Thymus (tissue), 11 donors: ENCODE measurements at regions not wholly inside any gene's neighbourhood (a gene's known extent, or its start where the extent isn't known, plus 50 kb on each side); places are given as distances from the start of the nearest gene placed in this dataset.

Experiments used
- DNase-seq, 9 donors: peaks; one replicate each; pipeline ENCODE4 v3.0.0-alpha.2; 2013; ENCODE audit warnings: low spot score in 9 of 9, low read depth in 6 of 9, missing footprints in 1 of 9
- H3K27ac ChIP-seq, 2 donors: one replicate each; pipeline ENCODE4 v1.5.1; 2013; ENCODE audit warnings: control low read depth in 1 of 2, low read depth in 1 of 2, low read length in 1 of 2, mild to moderate bottlenecking in 1 of 2, moderate library complexity in 1 of 2
- H3K27me3 ChIP-seq, 2 donors: one replicate each; pipeline ENCODE4 v1.5.1; 2013; ENCODE audit warnings: low read length in 1 of 2; ENCODE audit not compliant: control insufficient read depth in 2 of 2, insufficient read depth in 1 of 2
- H3K36me3 ChIP-seq, 2 donors: one replicate each; pipeline ENCODE4 v1.5.1; 2013; ENCODE audit warnings: low read length in 1 of 2, mild to moderate bottlenecking in 1 of 2, moderate library complexity in 1 of 2; ENCODE audit not compliant: control insufficient read depth in 2 of 2, insufficient read depth in 2 of 2
- H3K4me1 ChIP-seq, 2 donors: one replicate each; pipeline ENCODE4 v1.5.1; 2013; ENCODE audit warnings: low read length in 2 of 2; ENCODE audit not compliant: control insufficient read depth in 2 of 2, insufficient read depth in 2 of 2
- H3K4me3 ChIP-seq, 2 donors: one replicate each; pipeline ENCODE4 v1.5.1; 2013; ENCODE audit warnings: low read length in 2 of 2, control low read depth in 1 of 2, mild to moderate bottlenecking in 1 of 2
- H3K9me3 ChIP-seq, 2 donors: one replicate each; pipeline ENCODE4 v1.5.1; 2013; ENCODE audit warnings: low read length in 1 of 2, mild to moderate bottlenecking in 1 of 2; ENCODE audit not compliant: control insufficient read depth in 2 of 2, insufficient read depth in 1 of 2
- WGBS: extraction: QIAGEN DNeasy Blood & Tissue Kit; methylation state at CpG from one replicate; pipeline ENCODE4 v1.1.7; 2013; 5-methylcytosine and 5-hydroxymethylcytosine counted together
- donor health status: healthy.

DNA sequence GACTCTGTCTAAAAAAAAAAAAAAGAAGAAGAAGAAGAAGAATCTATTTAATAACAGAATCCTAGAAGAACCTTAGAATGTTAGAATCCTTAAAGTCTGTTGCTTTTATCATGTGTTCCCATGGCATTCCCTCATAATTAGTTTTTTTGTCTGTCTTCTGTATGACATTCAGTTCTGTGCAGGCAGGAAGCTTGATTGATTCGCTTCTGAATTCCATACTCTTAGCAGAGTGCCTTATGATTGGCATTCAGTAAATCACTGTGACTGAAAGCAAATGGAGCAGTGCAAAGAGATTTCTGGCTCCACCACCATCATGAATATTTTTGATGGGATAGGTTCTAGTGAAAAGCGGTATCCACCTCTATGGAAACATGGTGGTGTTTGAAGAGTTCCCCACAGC lies 1065.9 kb upstream of the RBFOX1 start:
- WGBS, result 89% methylated on average over 2 of the region's 2 CpGs
- no peak for DNase-seq
- Histone ChIP-seq H3K27ac (no peak overlapping the region), H3K9me3 (no peaks in the 10 kb centered on the region), H3K4me1 (no peaks in the 10 kb centered on the region), H3K4me3 (no peak overlapping the region), H3K27me3 (no peaks in the 10 kb centered on the region), H3K36me3 (no peaks in the 10 kb centered on the region)

DNA sequence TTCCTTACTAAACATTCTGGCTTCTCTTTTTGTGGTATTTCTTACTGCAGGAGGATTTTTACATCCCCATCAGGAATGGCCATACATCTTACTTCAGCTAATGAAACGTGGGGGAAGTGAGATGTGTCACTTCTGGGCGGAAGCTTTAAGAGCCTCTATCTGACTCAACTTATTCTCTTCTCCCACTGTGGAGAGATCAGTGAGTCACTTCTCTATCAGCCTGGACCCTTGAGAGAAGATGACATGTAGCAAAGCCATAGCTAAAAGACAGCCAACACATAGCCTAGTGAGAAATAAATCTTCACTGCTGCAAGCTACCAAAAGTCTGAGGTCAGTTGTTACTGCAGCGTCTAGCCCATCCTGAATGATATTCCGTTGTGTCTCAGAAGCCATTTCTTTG lies 1066.7 kb upstream of the RBFOX1 start:
- Histone ChIP-seq H3K9me3 (no peaks in the 10 kb centered on the region), H3K4me3 (no peak overlapping the region), H3K4me1 (no peaks in the 10 kb centered on the region), H3K27me3 (no peaks in the 10 kb centered on the region), H3K36me3 (no peaks in the 10 kb centered on the region), H3K27ac (no peak overlapping the region)
- 87% methylated on average over 4 of the region's 4 CpGs for WGBS
- no peak for DNase-seq

DNA sequence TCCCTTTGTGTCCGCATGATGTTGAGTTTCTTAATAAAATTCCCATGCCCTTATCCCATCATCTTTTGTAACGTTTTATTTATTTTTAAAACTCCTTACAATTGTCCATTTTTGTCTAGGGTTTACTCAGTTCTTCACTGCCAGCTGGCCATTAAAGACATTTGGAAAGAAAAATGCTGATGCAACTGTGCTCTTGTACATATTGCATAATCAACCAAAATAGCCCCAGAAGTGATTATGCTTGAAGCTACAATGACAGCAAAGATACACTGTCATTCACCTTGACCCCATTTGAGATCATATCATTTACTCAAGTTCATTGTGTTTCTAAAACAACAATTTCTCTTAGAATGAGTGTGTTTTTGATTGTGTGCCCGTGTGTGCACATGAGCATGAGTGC lies 1074.6 kb upstream of the RBFOX1 start:
- Histone ChIP-seq H3K4me1 (no peaks in the 10 kb centered on the region), H3K27me3 (no peaks in the 10 kb centered on the region), H3K9me3 (no peaks in the 10 kb centered on the region), H3K36me3 (no peaks in the 10 kb centered on the region), H3K27ac (no peak overlapping the region), H3K4me3 (no peak overlapping the region)
- no peak for DNase-seq
- 87% methylated on average over 3 of the region's 3 CpGs for WGBS

- Histone ChIP-seq H3K9me3 (no peaks in the 10 kb centered on the region), H3K4me1 (no peaks in the 10 kb centered on the region), H3K27me3 (no peaks in the 10 kb centered on the region), H3K36me3 (no peaks in the 10 kb centered on the region), H3K4me3 (no peak overlapping the region), H3K27ac (no peak overlapping the region)
- DNase-seq, result no peak
- WGBS, result 82% methylated on average over 4 of the region's 4 CpGs
These were observed 1080.1 kb upstream of the RBFOX1 start for GRCh38 chr16:6252541-6252940.

- H3K27ac ChIP-seq, result no peak overlapping the region
- WGBS, result 46% methylated on average over 3 of the region's 3 CpGs
These were observed 1082.1 kb upstream of the RBFOX1 start for GRCh38 chr16:6250511-6250910.

GRCh38 chr16:6249863-6250262 lies 1082.8 kb upstream of the RBFOX1 start:
- Histone ChIP-seq H3K4me1 (no peaks in the 10 kb centered on the region), H3K27me3 (no peaks in the 10 kb centered on the region), H3K36me3 (no peaks in the 10 kb centered on the region), H3K27ac (no peak overlapping the region), H3K4me3 (no peak overlapping the region), H3K9me3 (no peaks in the 10 kb centered on the region)
- no peak for DNase-seq
- WGBS, result 48% methylated on average over 4 of the region's 4 CpGs

More at GRCh38 chr16:6250511-6250910, 1082.1 kb upstream of the RBFOX1 start:
- no peaks in the 10 kb centered on the region for H3K36me3 ChIP-seq
- no peak for DNase-seq
- no peaks in the 10 kb centered on the region for H3K4me1 ChIP-seq
- no peak overlapping the region for H3K4me3 ChIP-seq
- H3K9me3 ChIP-seq, result no peaks in the 10 kb centered on the region
- no peaks in the 10 kb centered on the region for H3K27me3 ChIP-seq

DNA sequence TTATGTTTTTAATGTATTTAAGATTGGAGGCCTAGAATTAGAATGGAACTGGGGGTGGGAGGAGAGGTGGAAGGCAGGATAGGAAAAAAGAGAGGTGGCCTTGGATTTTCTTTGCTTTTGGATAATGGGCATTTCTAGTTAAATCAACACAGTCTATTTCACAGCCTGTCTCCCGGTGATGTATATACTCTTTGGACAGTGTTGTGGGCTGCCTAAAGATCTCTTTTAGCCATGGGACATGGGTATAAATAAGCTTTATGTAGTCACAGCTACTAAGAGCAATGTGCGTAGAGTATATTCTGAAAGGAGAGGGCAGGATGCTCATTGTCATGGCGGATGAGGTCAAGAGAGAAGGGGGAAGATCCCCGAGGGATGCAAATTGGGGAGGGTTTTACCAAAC lies 1084.4 kb upstream of the RBFOX1 start:
- Histone ChIP-seq H3K4me1 (no peaks in the 10 kb centered on the region), H3K27ac (no peak overlapping the region), H3K27me3 (no peaks in the 10 kb centered on the region), H3K9me3 (no peaks in the 10 kb centered on the region), H3K36me3 (no peaks in the 10 kb centered on the region), H3K4me3 (no peak overlapping the region)
- DNase-seq, result no peak
- WGBS, result 77% methylated on average over 4 of the region's 4 CpGs

GRCh38 chr16:6247775-6248174 lies 1084.9 kb upstream of the RBFOX1 start:
- WGBS, result 92% methylated on average over 4 of the region's 4 CpGs
- no peaks in the 10 kb centered on the region for H3K27me3 ChIP-seq

DNA sequence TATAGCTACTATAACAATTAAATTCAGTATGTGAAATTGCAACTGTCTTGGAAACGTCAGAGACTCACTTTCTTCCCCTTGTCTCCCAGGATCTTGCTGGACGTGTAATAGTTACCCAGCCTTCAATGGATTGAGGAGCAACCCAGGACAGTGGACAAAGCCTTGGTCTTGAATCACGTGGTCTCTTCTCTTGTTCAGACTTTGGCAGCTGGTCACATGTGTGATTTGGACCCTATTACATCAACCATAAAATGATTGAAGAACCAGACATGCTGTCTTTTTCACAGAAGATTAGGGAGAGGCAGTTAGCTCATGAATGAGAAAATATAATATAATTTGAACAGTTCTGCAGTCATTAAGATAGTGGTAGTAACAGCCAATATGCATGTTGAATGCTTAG lies 1085.5 kb upstream of the RBFOX1 start:
- no peak for DNase-seq
- H3K27ac ChIP-seq, result no peak overlapping the region
- H3K4me1 ChIP-seq, result no peaks in the 10 kb centered on the region
- H3K36me3 ChIP-seq, result no peaks in the 10 kb centered on the region
- no peak overlapping the region for H3K4me3 ChIP-seq
- no peaks in the 10 kb centered on the region for H3K27me3 ChIP-seq
- no peaks in the 10 kb centered on the region for H3K9me3 ChIP-seq
- 86% methylated on average over 3 of the region's 3 CpGs for WGBS

More at GRCh38 chr16:6247775-6248174, 1084.9 kb upstream of the RBFOX1 start:
- Histone ChIP-seq H3K36me3 (no peaks in the 10 kb centered on the region), H3K27ac (no peak overlapping the region), H3K4me1 (no peaks in the 10 kb centered on the region), H3K9me3 (no peaks in the 10 kb centered on the region), H3K4me3 (no peak overlapping the region)
- no peak for DNase-seq

GRCh38 chr16:6246266-6246665 lies 1086.4 kb upstream of the RBFOX1 start:
- Histone ChIP-seq H3K4me3 (no peak overlapping the region), H3K9me3 (no peaks in the 10 kb centered on the region), H3K27ac (no peak overlapping the region), H3K27me3 (no peaks in the 10 kb centered on the region), H3K4me1 (no peaks in the 10 kb centered on the region), H3K36me3 (no peaks in the 10 kb centered on the region)
- no peak for DNase-seq
